ENCODE measurements at regions not wholly inside any gene's neighbourhood (a gene's known extent, or its start where the extent isn't known, plus 50 kb on each side); places are given as distances from the start of the nearest gene placed in this dataset.

DNA sequence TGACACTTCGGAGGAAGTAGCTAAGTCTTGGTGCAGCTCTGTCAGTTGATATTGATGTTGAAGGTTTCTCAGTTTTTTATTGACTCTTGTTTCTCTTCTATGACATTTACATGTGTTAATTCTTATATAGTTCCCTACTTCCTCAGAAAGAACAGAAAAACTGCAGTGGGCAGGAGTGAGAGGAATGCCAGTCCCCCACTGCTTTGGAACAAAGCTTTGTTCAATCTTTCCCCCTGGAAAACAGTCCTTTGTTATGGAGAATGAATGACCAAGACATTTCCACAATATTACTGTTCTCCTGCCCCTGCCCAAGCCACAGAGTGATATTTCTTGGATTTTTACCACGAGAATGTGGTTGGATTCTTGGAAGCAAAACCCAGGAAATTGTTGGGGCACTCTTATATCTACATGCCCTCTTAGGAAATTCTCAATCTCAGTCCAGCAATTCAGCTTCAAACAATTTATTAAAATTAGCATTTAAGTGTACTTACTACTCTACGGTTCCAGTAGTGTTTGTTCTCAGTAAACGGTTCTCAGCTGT, 258.0 kb upstream of the KCND2 start:
- TF ChIP-seq EZH2phosphoT487 (IDR thresholded peaks at IDR 0.05; ENCODE audit: low read depth), result no peak
- TF ChIP-seq, protein P1, sequence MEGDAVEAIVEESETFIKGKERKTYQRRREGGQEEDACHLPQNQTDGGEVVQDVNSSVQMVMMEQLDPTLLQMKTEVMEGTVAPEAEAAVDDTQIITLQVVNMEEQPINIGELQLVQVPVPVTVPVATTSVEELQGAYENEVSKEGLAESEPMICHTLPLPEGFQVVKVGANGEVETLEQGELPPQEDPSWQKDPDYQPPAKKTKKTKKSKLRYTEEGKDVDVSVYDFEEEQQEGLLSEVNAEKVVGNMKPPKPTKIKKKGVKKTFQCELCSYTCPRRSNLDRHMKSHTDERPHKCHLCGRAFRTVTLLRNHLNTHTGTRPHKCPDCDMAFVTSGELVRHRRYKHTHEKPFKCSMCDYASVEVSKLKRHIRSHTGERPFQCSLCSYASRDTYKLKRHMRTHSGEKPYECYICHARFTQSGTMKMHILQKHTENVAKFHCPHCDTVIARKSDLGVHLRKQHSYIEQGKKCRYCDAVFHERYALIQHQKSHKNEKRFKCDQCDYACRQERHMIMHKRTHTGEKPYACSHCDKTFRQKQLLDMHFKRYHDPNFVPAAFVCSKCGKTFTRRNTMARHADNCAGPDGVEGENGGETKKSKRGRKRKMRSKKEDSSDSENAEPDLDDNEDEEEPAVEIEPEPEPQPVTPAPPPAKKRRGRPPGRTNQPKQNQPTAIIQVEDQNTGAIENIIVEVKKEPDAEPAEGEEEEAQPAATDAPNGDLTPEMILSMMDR (IDR thresholded peaks at IDR 0.05; ENCODE audit: low read depth, low read length), result no peak
- Histone ChIP-seq H4K20me1 (ENCODE audit: insufficient read depth, low read length) (no peaks in the 10 kb centered on the region), H3K9ac (ENCODE audit: low read length) (no peak overlapping the region), H3K4me3 (ENCODE audit: low read length) (no peak overlapping the region), H3K4me1 (ENCODE audit: low read length) (no peaks in the 10 kb centered on the region), H3K79me2 (ENCODE audit: low read length) (no peaks in the 10 kb centered on the region), H3K36me3 (replicated peaks; ENCODE audit: low read depth, low read length) (no peaks in the 10 kb centered on the region), H3K27ac (ENCODE audit: low read length) (no peak overlapping the region), H3K27me3 (ENCODE audit: low read depth, low read length) (no peaks in the 10 kb centered on the region), H3K4me2 (ENCODE audit: low read length) (no peak overlapping the region), H3K9me3 (ENCODE audit: insufficient read depth, low read length) (no peaks in the 10 kb centered on the region), H2AFZ (ENCODE audit: low read depth, low read length) (no peak overlapping the region)

DNA sequence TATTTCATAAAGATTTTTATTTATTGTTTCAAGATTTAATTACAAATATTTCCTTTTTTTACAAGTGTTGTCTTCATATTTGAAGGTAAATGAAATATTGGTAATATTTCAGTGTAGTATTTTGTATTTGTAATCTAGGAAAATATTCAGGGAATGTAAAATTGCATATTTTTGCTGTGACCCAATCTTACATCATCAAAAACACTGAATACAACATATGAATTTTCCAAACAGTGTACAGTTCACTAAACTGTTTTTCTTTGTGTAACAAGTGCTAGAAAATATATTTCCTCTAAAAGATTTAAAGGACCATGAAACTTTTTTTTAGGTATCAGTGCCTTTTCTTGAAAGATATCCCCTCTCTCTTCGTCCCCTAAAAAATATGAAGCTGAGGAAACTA, 251.9 kb upstream of the KCND2 start:
- no peak overlapping the region for H3K27ac ChIP-seq (ENCODE audit: low read length)
- H3K4me3 ChIP-seq (ENCODE audit: low read length), result no peak overlapping the region
- no peak for TF ChIP-seq EZH2phosphoT487 (IDR thresholded peaks at IDR 0.05; ENCODE audit: low read depth)
- TF ChIP-seq, protein P1 (IDR thresholded peaks at IDR 0.05; ENCODE audit: low read depth, low read length), result no peak
- no peak overlapping the region for H3K4me2 ChIP-seq (ENCODE audit: low read length)
- no peaks in the 10 kb centered on the region for H4K20me1 ChIP-seq (ENCODE audit: insufficient read depth, low read length)
- H3K9ac ChIP-seq (ENCODE audit: low read length), result no peak overlapping the region
- no peaks in the 10 kb centered on the region for H3K36me3 ChIP-seq (replicated peaks; ENCODE audit: low read depth, low read length)
- H3K79me2 ChIP-seq (ENCODE audit: low read length), result no peaks in the 10 kb centered on the region
- H3K9me3 ChIP-seq (ENCODE audit: insufficient read depth, low read length), result no peaks in the 10 kb centered on the region
- H3K4me1 ChIP-seq (ENCODE audit: low read length), result no peaks in the 10 kb centered on the region
- no peaks in the 10 kb centered on the region for H3K27me3 ChIP-seq (ENCODE audit: low read depth, low read length)
- H2AFZ ChIP-seq (ENCODE audit: low read depth, low read length), result no peak overlapping the region

- Histone ChIP-seq H3K4me2 (ENCODE audit: low read length) (no peak overlapping the region), H3K4me3 (ENCODE audit: low read length) (no peak overlapping the region), H3K4me1 (ENCODE audit: low read length) (no peaks in the 10 kb centered on the region), H3K9me3 (ENCODE audit: insufficient read depth, low read length) (no peaks in the 10 kb centered on the region), H3K27me3 (ENCODE audit: low read depth, low read length) (no peaks in the 10 kb centered on the region), H3K36me3 (replicated peaks; ENCODE audit: low read depth, low read length) (no peaks in the 10 kb centered on the region), H2AFZ (ENCODE audit: low read depth, low read length) (no peak overlapping the region), H4K20me1 (ENCODE audit: insufficient read depth, low read length) (no peaks in the 10 kb centered on the region), H3K9ac (ENCODE audit: low read length) (no peak overlapping the region), H3K79me2 (ENCODE audit: low read length) (no peaks in the 10 kb centered on the region), H3K27ac (ENCODE audit: low read length) (no peak overlapping the region)
- TF ChIP-seq, protein P1 (IDR thresholded peaks at IDR 0.05; ENCODE audit: low read depth, low read length), result no peak
- no peak for TF ChIP-seq EZH2phosphoT487 (IDR thresholded peaks at IDR 0.05; ENCODE audit: low read depth)
Measured at GRCh38 chr7:120023494-120024167, 249.3 kb upstream of the KCND2 start.

GRCh38 chr7:120028636-120029035, 244.3 kb upstream of the KCND2 start:
- Histone ChIP-seq H3K79me2 (ENCODE audit: low read length) (no peaks in the 10 kb centered on the region), H3K36me3 (replicated peaks; ENCODE audit: low read depth, low read length) (no peaks in the 10 kb centered on the region), H4K20me1 (ENCODE audit: insufficient read depth, low read length) (no peaks in the 10 kb centered on the region), H2AFZ (ENCODE audit: low read depth, low read length) (no peak overlapping the region), H3K4me1 (ENCODE audit: low read length) (no peaks in the 10 kb centered on the region), H3K4me3 (ENCODE audit: low read length) (no peak overlapping the region), H3K27me3 (ENCODE audit: low read depth, low read length) (no peaks in the 10 kb centered on the region), H3K27ac (ENCODE audit: low read length) (no peak overlapping the region), H3K9me3 (ENCODE audit: insufficient read depth, low read length) (no peaks in the 10 kb centered on the region), H3K9ac (ENCODE audit: low read length) (no peak overlapping the region), H3K4me2 (ENCODE audit: low read length) (no peak overlapping the region)
- TF ChIP-seq EZH2phosphoT487 (IDR thresholded peaks at IDR 0.05; ENCODE audit: low read depth), result no peak
- TF ChIP-seq, protein P1 (IDR thresholded peaks at IDR 0.05; ENCODE audit: low read depth, low read length), result no peak

Measured in OCI-LY3 (cell line).